ENCODE measurements at regions not wholly inside any gene's neighbourhood (a gene's known extent, or its start where the extent isn't known, plus 50 kb on each side); places are given as distances from the start of the nearest gene placed in this dataset.

DNA sequence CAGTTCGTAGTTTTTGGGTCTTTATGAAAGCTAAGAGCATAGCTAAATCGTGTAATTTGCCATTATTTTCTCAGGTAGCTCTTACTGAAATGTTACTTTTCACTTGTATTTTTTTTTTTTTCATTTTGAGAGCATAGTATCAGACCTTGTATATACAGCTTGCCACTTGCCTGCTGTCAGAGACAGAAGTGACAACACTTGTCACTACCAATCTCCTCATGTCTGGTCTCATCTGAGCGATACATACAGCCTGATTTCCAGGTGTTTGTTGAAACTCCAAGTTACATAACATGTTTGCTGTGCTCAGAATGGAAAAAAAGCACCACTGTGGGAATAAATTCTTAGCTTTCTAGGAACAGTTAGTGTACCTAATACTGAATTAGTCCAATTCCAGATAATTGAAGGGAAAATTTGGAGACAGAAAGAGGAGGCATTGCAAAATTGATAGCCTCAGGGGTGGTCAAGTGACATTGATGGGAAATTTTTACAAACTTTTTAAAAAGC, 621.4 kb upstream of the PKN2 start:
- Mint-ChIP-seq H3K4me3 (ENCODE audit: unreplicated experiment) (no peak overlapping the region), H3K36me3 (ENCODE audit: low read depth, unreplicated experiment) (no peaks in the 10 kb centered on the region), H3K9me3 (ENCODE audit: unreplicated experiment) (no peaks in the 10 kb centered on the region), H3K27ac (ENCODE audit: unreplicated experiment) (no peak overlapping the region), H3K4me1 (ENCODE audit: low read depth, unreplicated experiment) (no peaks in the 10 kb centered on the region), H3K27me3 (ENCODE audit: low read depth, unreplicated experiment) (no peaks in the 10 kb centered on the region)
- Histone ChIP-seq H3K4me1 (ENCODE audit: insufficient read depth, low read length) (no peaks in the 10 kb centered on the region), H3K9me3 (ENCODE audit: insufficient read depth, low read depth, low read length) (no peaks in the 10 kb centered on the region), H3K4me2 (ENCODE audit: low read length) (no peak overlapping the region), H3K36me3 (ENCODE audit: insufficient read depth, low read length) (no peaks in the 10 kb centered on the region), H3K9ac (ENCODE audit: low read length) (no peak overlapping the region), H3K4me3 (ENCODE audit: insufficient read depth, low read depth, low read length) (no peak overlapping the region), H3K27me3 (ENCODE audit: insufficient read depth, low read length) (no peaks in the 10 kb centered on the region), H4K20me1 (ENCODE audit: insufficient read depth, low read length) (no peaks in the 10 kb centered on the region), H3K79me2 (ENCODE audit: insufficient read depth, low read length) (no peaks in the 10 kb centered on the region), H3K27ac (ENCODE audit: low read depth, low read length) (no peak overlapping the region), H2AFZ (ENCODE audit: low read depth, low read length) (no peak overlapping the region)
- TF ChIP-seq, protein P1, sequence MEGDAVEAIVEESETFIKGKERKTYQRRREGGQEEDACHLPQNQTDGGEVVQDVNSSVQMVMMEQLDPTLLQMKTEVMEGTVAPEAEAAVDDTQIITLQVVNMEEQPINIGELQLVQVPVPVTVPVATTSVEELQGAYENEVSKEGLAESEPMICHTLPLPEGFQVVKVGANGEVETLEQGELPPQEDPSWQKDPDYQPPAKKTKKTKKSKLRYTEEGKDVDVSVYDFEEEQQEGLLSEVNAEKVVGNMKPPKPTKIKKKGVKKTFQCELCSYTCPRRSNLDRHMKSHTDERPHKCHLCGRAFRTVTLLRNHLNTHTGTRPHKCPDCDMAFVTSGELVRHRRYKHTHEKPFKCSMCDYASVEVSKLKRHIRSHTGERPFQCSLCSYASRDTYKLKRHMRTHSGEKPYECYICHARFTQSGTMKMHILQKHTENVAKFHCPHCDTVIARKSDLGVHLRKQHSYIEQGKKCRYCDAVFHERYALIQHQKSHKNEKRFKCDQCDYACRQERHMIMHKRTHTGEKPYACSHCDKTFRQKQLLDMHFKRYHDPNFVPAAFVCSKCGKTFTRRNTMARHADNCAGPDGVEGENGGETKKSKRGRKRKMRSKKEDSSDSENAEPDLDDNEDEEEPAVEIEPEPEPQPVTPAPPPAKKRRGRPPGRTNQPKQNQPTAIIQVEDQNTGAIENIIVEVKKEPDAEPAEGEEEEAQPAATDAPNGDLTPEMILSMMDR (IDR thresholded peaks at IDR 0.05; ENCODE audit: insufficient read depth, low read depth, low read length) = no peak
- TF ChIP-seq EZH2 (IDR thresholded peaks at IDR 0.05; ENCODE audit: insufficient read depth, low read length) = no peak
- DNase-seq (ENCODE audit: low read depth) (no peak), FAIRE-seq (no peak)

DNA sequence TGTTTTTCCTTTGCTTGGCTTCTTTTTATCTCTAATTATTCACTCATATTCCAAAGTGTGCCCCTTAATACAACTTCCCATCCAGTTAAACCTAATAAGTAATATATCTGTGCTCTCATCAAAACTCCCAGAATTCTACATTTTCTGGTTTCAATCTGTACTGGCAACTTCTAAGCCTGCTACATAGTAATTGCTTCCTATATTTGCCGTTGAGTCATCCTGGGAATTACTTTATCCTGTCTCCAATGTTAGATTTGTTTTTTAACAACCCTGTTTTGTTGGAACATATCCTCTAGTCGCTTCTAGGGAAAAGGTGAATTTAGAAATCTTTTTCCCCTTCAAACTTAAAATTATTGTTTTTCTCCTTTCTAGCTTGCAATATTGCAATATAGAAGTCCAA, 620.5 kb upstream of the PKN2 start:
- TF ChIP-seq, protein P1 (IDR thresholded peaks at IDR 0.05; ENCODE audit: insufficient read depth, low read depth, low read length) = no peak
- no peak for TF ChIP-seq EZH2 (IDR thresholded peaks at IDR 0.05; ENCODE audit: insufficient read depth, low read length)
- H2AFZ ChIP-seq (ENCODE audit: low read depth, low read length) = no peak overlapping the region
- no peaks in the 10 kb centered on the region for H3K9me3 Mint-ChIP-seq (ENCODE audit: unreplicated experiment)
- H3K27me3 Mint-ChIP-seq (ENCODE audit: low read depth, unreplicated experiment) = no peaks in the 10 kb centered on the region
- no peak overlapping the region for H3K4me3 Mint-ChIP-seq (ENCODE audit: unreplicated experiment)
- no peaks in the 10 kb centered on the region for H3K36me3 ChIP-seq (ENCODE audit: insufficient read depth, low read length)
- H3K27ac Mint-ChIP-seq (ENCODE audit: unreplicated experiment) = no peak overlapping the region
- no peaks in the 10 kb centered on the region for H4K20me1 ChIP-seq (ENCODE audit: insufficient read depth, low read length)
- H3K27ac ChIP-seq (ENCODE audit: low read depth, low read length) = no peak overlapping the region
- no peaks in the 10 kb centered on the region for H3K27me3 ChIP-seq (ENCODE audit: insufficient read depth, low read length)
- DNase-seq (ENCODE audit: low read depth) (no peak), FAIRE-seq (no peak)
- H3K4me3 ChIP-seq (ENCODE audit: insufficient read depth, low read depth, low read length) = no peak overlapping the region
- no peak overlapping the region for H3K4me2 ChIP-seq (ENCODE audit: low read length)
- no peaks in the 10 kb centered on the region for H3K4me1 ChIP-seq (ENCODE audit: insufficient read depth, low read length)
- no peaks in the 10 kb centered on the region for H3K79me2 ChIP-seq (ENCODE audit: insufficient read depth, low read length)
- H3K9ac ChIP-seq (ENCODE audit: low read length) = no peak overlapping the region
- H3K4me1 Mint-ChIP-seq (ENCODE audit: low read depth, unreplicated experiment) = no peaks in the 10 kb centered on the region
- H3K9me3 ChIP-seq (ENCODE audit: insufficient read depth, low read depth, low read length) = no peaks in the 10 kb centered on the region
- no peaks in the 10 kb centered on the region for H3K36me3 Mint-ChIP-seq (ENCODE audit: low read depth, unreplicated experiment)

DNA sequence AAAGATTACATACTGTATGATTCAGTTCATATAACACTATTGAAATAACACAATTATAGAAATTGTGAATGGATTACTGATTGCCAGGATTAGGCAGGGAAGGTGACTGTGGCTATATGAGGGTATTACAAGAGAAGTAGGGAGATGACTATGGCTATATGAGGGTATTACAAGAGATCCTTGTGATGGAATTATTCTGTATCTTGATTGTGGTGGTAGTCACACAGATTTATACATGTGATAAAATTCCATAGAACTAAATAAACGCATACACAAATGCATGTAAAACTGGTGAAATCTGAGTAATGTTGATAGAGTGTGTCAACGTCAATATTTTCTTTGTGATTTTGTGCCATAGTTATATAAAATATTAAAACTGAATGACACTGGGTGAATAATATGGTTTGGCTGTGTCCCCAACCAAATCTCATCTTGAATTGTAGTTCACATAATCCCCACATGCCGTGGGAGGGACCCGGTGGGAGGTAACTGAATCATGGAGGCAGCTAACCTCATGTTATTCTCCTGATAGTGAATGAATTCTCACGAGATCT, 615.6 kb upstream of the PKN2 start:
- TF ChIP-seq EZH2 (IDR thresholded peaks at IDR 0.05; ENCODE audit: insufficient read depth, low read length) = no peak
- TF ChIP-seq, protein P1 (IDR thresholded peaks at IDR 0.05; ENCODE audit: insufficient read depth, low read depth, low read length) = no peak
- Histone ChIP-seq H3K36me3 (ENCODE audit: insufficient read depth, low read length) (no peaks in the 10 kb centered on the region), H3K4me1 (ENCODE audit: insufficient read depth, low read length) (no peaks in the 10 kb centered on the region), H3K27ac (ENCODE audit: low read depth, low read length) (no peak overlapping the region), H3K79me2 (ENCODE audit: insufficient read depth, low read length) (no peaks in the 10 kb centered on the region), H3K4me3 (ENCODE audit: insufficient read depth, low read depth, low read length) (no peak overlapping the region), H3K27me3 (ENCODE audit: insufficient read depth, low read length) (no peaks in the 10 kb centered on the region), H3K9ac (ENCODE audit: low read length) (no peak overlapping the region), H2AFZ (ENCODE audit: low read depth, low read length) (no peak overlapping the region), H3K9me3 (ENCODE audit: insufficient read depth, low read depth, low read length) (no peaks in the 10 kb centered on the region), H4K20me1 (ENCODE audit: insufficient read depth, low read length) (no peaks in the 10 kb centered on the region), H3K4me2 (ENCODE audit: low read length) (no peak overlapping the region)
- DNase-seq (ENCODE audit: low read depth) = no peak
- Mint-ChIP-seq H3K9me3 (ENCODE audit: unreplicated experiment) (no peaks in the 10 kb centered on the region), H3K4me3 (ENCODE audit: unreplicated experiment) (no peak overlapping the region), H3K27ac (ENCODE audit: unreplicated experiment) (no peak overlapping the region), H3K36me3 (ENCODE audit: low read depth, unreplicated experiment) (no peaks in the 10 kb centered on the region), H3K27me3 (ENCODE audit: low read depth, unreplicated experiment) (no peaks in the 10 kb centered on the region), H3K4me1 (ENCODE audit: low read depth, unreplicated experiment) (no peaks in the 10 kb centered on the region)
- no peak for FAIRE-seq
